CD4-positive, CD25-positive, alpha-beta regulatory T cell (primary cell): ENCODE measurements at regions not wholly inside any gene's neighbourhood (a gene's known extent, or its start where the extent isn't known, plus 50 kb on each side); places are given as distances from the start of the nearest gene placed in this dataset.

Experiments
- ATAC-seq, 2 donors: fragments of 150-1000 bp; cut with Tn5 transposase; one replicate each; pipeline ENCODE4 v1.10.0; 2021; ENCODE audit warnings: low read depth in 2 of 2, moderate number of reproducible peaks in 2 of 2, moderate library complexity in 1 of 2
- DNase-seq, 3 donors: peaks; one replicate each; pipeline versions ENCODE4 v3.0.0 to v3.0.0-alpha.2; 2012 to 2022; ENCODE audit warnings: mixed read lengths in 1 of 3
- H3K27ac ChIP-seq: one replicate; pipeline ENCODE4 v1.7.0; 2013; ENCODE audit warnings: mild to moderate bottlenecking, low read length; ENCODE audit not compliant: insufficient read depth, poor library complexity, severe bottlenecking
- H3K27me3 ChIP-seq: one replicate; pipeline ENCODE4 v1.7.0; 2013; ENCODE audit warnings: low read length; ENCODE audit not compliant: control insufficient read depth, insufficient read depth
- H3K36me3 ChIP-seq: one replicate; pipeline ENCODE4 v1.7.0; 2013; ENCODE audit warnings: mild to moderate bottlenecking, low read length, moderate library complexity; ENCODE audit not compliant: control insufficient read depth, insufficient read depth
- H3K4me1 ChIP-seq: 2 replicates; pipeline ENCODE4 v1.7.0; 2013; ENCODE audit warnings: mild to moderate bottlenecking, low read length; ENCODE audit not compliant: insufficient read depth, control insufficient read depth, poor library complexity, severe bottlenecking
- H3K4me3 ChIP-seq: one replicate; pipeline ENCODE4 v1.7.0; 2013; ENCODE audit warnings: low read depth, mild to moderate bottlenecking, low read length, moderate library complexity
- H3K9me3 ChIP-seq, 2 experiments: 1 replicate in 1 of 2; 2 replicates in 1 of 2; pipeline ENCODE4 v1.7.0; 2013; ENCODE audit warnings: low read length in 2 of 2, mild to moderate bottlenecking in 1 of 2, moderate library complexity in 1 of 2; ENCODE audit not compliant: control insufficient read depth in 2 of 2
- H3K27ac Mint-ChIP-seq, 3 donors: one replicate each; pipeline ENCODE4 v1.8.0; 2020 to 2022; ENCODE audit warnings: mild to moderate bottlenecking in 3 of 3, mixed read lengths in 3 of 3, moderate library complexity in 2 of 3
- H3K27me3 Mint-ChIP-seq: one replicate; pipeline ENCODE4 v1.8.0; 2022; ENCODE audit warnings: mild to moderate bottlenecking, mixed read lengths
- H3K36me3 Mint-ChIP-seq: one replicate; pipeline ENCODE4 v1.8.0; 2020; ENCODE audit warnings: mixed read lengths
- H3K4me1 Mint-ChIP-seq, 4 donors: one replicate each; pipeline ENCODE4 v1.8.0; 2020 to 2022; ENCODE audit warnings: mixed read lengths in 4 of 4, mild to moderate bottlenecking in 1 of 4
- H3K4me3 Mint-ChIP-seq, 4 donors: one replicate each; pipeline ENCODE4 v1.8.0; 2020 to 2022; ENCODE audit warnings: mild to moderate bottlenecking in 4 of 4, mixed read lengths in 4 of 4, moderate library complexity in 3 of 4
- H3K9me3 Mint-ChIP-seq, 7 donors: one replicate each; pipeline ENCODE4 v1.8.0; 2020 to 2022; ENCODE audit warnings: mixed read lengths in 7 of 7, mild to moderate bottlenecking in 3 of 7, moderate library complexity in 2 of 7

DNA sequence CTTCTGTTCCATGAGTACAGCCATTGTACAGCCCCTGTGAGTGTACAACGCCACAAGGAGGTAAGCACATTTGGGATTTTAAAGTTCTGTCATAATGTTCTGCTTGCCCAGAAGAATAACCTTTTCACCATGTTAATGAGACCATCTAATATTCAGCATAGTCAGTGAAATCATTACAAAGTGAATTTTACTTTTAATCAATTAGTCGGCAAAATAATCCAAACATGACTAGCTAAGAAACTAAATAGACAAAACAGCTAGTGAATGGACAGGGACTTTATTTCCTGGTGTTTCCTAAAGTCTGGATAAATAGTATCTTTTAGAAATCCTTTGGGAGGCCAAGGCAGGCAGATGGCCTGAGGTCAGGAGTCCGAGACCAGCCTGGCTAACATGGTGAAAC lies 69.0 kb upstream of the NRSN1 start:
- Histone ChIP-seq H3K4me3 (no peak overlapping the region), H3K36me3 (no peaks in the 10 kb centered on the region), H3K27me3 (no peaks in the 10 kb centered on the region), H3K4me1 (no peaks in the 10 kb centered on the region), H3K9me3 (no peaks in the 10 kb centered on the region), H3K27ac (no peak overlapping the region)
- H3K9me3 Mint-ChIP-seq, result peaks cover 0 to 4% (median 0%) of the 10 kb centered on the region in 7 donors
- no peaks in the 10 kb centered on the region for H3K27me3 Mint-ChIP-seq
- H3K27ac Mint-ChIP-seq, result no peak overlapping the region
- no peaks in the 10 kb centered on the region for H3K4me1 Mint-ChIP-seq
- no peaks in the 10 kb centered on the region for H3K36me3 Mint-ChIP-seq
- ATAC-seq, result no peak
- DNase-seq, result no peak
- no peak overlapping the region for H3K4me3 Mint-ChIP-seq

GRCh38 chr6:24060982-24061754 lies 64.8 kb upstream of the NRSN1 start:
- DNase-seq, result no peak
- Histone ChIP-seq H3K4me3 (no peak overlapping the region), H3K27ac (no peak overlapping the region), H3K36me3 (no peaks in the 10 kb centered on the region), H3K27me3 (no peaks in the 10 kb centered on the region), H3K4me1 (no peaks in the 10 kb centered on the region), H3K9me3 (no peaks in the 10 kb centered on the region)
- no peaks in the 10 kb centered on the region for H3K4me1 Mint-ChIP-seq
- H3K4me3 Mint-ChIP-seq, result no peak overlapping the region
- no peak overlapping the region for H3K27ac Mint-ChIP-seq
- H3K9me3 Mint-ChIP-seq, result peaks cover 0 to 8% (median 3%) of the 10 kb centered on the region in 7 donors
- no peaks in the 10 kb centered on the region for H3K27me3 Mint-ChIP-seq
- no peak for ATAC-seq
- no peaks in the 10 kb centered on the region for H3K36me3 Mint-ChIP-seq

DNA sequence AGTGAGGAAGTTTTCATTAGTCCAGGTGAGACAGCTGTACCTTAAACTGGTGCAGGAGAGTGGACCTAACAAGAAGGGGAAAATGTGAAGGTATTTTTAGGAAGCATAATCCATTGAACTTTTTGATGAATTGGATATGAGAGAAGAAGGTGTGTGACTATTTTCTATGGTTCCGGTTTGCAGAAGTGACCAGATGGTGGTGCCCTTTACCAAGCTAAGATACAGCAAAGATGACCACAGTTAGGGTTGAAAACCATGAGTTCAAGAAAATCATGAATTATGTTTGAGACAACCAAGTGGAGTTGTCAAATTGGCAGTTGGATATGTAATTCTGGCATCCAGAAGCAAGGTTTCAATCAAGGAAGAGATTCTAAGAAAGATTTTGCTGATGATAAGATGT lies 61.9 kb upstream of the NRSN1 start:
- Mint-ChIP-seq H3K27me3 (no peaks in the 10 kb centered on the region), H3K36me3 (no peaks in the 10 kb centered on the region), H3K9me3 (peaks cover 0 to 8% (median 2%) of the 10 kb centered on the region in 7 donors), H3K27ac (no peak overlapping the region), H3K4me1 (no peaks in the 10 kb centered on the region), H3K4me3 (no peak overlapping the region)
- Histone ChIP-seq H3K4me3 (no peak overlapping the region), H3K27ac (no peak overlapping the region), H3K4me1 (no peaks in the 10 kb centered on the region), H3K27me3 (no peaks in the 10 kb centered on the region), H3K9me3 (no peaks in the 10 kb centered on the region), H3K36me3 (no peaks in the 10 kb centered on the region)
- ATAC-seq (no peak), DNase-seq (no peak)

- Mint-ChIP-seq H3K36me3 (no peaks in the 10 kb centered on the region), H3K9me3 (peaks cover 0 to 8% (median 4%) of the 10 kb centered on the region in 7 donors), H3K27me3 (no peaks in the 10 kb centered on the region), H3K4me3 (no peak overlapping the region), H3K4me1 (no peaks in the 10 kb centered on the region), H3K27ac (no peak overlapping the region)
- DNase-seq (no peak), ATAC-seq (no peak)
- Histone ChIP-seq H3K27ac (no peak overlapping the region), H3K4me1 (no peaks in the 10 kb centered on the region), H3K36me3 (no peaks in the 10 kb centered on the region), H3K27me3 (no peaks in the 10 kb centered on the region), H3K9me3 (no peaks in the 10 kb centered on the region), H3K4me3 (no peak overlapping the region)
These were observed 61.2 kb upstream of the NRSN1 start for GRCh38 chr6:24064832-24065231.

- DNase-seq (no peak), ATAC-seq (no peak)
- no peaks in the 10 kb centered on the region for H3K36me3 Mint-ChIP-seq
- H3K36me3 ChIP-seq, result no peaks in the 10 kb centered on the region
- H3K9me3 ChIP-seq, result no peaks in the 10 kb centered on the region
- no peaks in the 10 kb centered on the region for H3K4me1 ChIP-seq
- no peak overlapping the region for H3K27ac ChIP-seq
- H3K27me3 ChIP-seq, result no peaks in the 10 kb centered on the region
- H3K4me3 Mint-ChIP-seq, result no peak overlapping the region
- no peak overlapping the region for H3K4me3 ChIP-seq
- H3K27ac Mint-ChIP-seq, result no peak overlapping the region
- no peaks in the 10 kb centered on the region for H3K27me3 Mint-ChIP-seq
- no peaks in the 10 kb centered on the region for H3K4me1 Mint-ChIP-seq
- H3K9me3 Mint-ChIP-seq, result peaks cover 0 to 5% (median 4%) of the 10 kb centered on the region in 7 donors
These were observed 56.5 kb upstream of the NRSN1 start for GRCh38 chr6:24069526-24069925.

DNA sequence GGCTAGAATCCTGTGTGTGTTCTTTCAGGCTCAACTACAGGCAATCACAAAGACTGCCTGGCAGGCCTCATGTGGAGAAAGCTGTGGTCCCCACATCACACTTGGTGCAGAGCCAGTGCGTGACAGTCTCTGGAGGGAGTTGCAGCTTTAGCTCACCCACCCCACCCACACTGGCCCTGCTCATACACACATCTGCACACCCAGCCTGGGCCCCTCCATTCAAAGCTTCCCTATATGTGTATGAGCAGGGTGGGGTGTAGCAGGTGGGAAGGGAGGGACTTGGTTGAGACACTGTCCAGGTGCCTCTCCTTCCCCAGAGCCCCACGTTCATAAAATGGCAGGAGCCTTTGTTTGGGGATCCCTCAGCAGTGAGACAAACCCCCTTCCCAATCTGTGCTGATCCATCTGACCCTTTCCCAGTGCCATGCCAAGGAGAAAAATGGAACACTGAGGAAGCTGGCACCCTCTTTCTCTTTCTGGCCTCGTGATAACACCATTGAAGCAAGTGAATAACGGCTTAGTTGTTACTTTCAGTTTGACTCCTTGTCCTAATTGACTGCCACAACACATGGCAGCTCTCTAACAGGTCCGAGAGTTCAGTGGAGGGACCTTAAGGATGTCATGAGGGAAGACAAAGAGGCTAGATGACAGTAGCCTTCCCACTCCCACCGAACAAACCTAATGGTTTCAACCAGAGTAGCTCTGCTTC lies 53.8 kb upstream of the NRSN1 start:
- Mint-ChIP-seq H3K4me1 (no peaks in the 10 kb centered on the region), H3K9me3 (peaks cover 0 to 4% (median 2%) of the 10 kb centered on the region in 7 donors), H3K4me3 (no peak overlapping the region), H3K27ac (no peak overlapping the region), H3K36me3 (no peaks in the 10 kb centered on the region), H3K27me3 (no peaks in the 10 kb centered on the region)
- Histone ChIP-seq H3K9me3 (no peaks in the 10 kb centered on the region), H3K4me3 (no peak overlapping the region), H3K4me1 (no peaks in the 10 kb centered on the region), H3K27ac (no peak overlapping the region), H3K27me3 (no peaks in the 10 kb centered on the region), H3K36me3 (no peaks in the 10 kb centered on the region)
- DNase-seq, result no peak
- no peak for ATAC-seq

- Histone ChIP-seq H3K27me3 (no peaks in the 10 kb centered on the region), H3K27ac (no peak overlapping the region), H3K36me3 (no peaks in the 10 kb centered on the region), H3K4me3 (no peak overlapping the region), H3K9me3 (peaks cover 0 to 2% of the 10 kb centered on the region in 2 experiments), H3K4me1 (no peaks in the 10 kb centered on the region)
- DNase-seq, result no peak
- Mint-ChIP-seq H3K36me3 (no peaks in the 10 kb centered on the region), H3K27ac (no peak overlapping the region), H3K27me3 (no peaks in the 10 kb centered on the region), H3K4me1 (no peaks in the 10 kb centered on the region), H3K4me3 (no peak overlapping the region), H3K9me3 (peaks cover 0 to 5% (median 1%) of the 10 kb centered on the region in 7 donors)
- ATAC-seq, result no peak
These were observed 50.0 kb upstream of the NRSN1 start for GRCh38 chr6:24076011-24076410.
